NOMO-1 (cell line): ENCODE measurements at regions not wholly inside any gene's neighbourhood (a gene's known extent, or its start where the extent isn't known, plus 50 kb on each side); places are given as distances from the start of the nearest gene placed in this dataset.
A peak's percentile ranks its signal among the peaks of the same experiment; 100 is the strongest.

ENCODE experiments used
- DNase-seq, 2 experiments: peaks; one replicate each; lab custom pipeline; 2025; ENCODE audit not compliant: unreplicated experiment in 2 of 2; lab: John Stamatoyannopoulos, UW

- no peak for DNase-seq
Observed at GRCh38 chr12:25818596-25819390, 139.7 kb upstream of the RASSF8 start.

GRCh38 chr12:25819691-25820090, 138.8 kb upstream of the RASSF8 start:
- no peak for DNase-seq

GRCh38 chr12:25822281-25822680, 136.2 kb upstream of the RASSF8 start:
- DNase-seq: no peak

GRCh38 chr12:25824734-25825133, 133.7 kb upstream of the RASSF8 start:
- no peak for DNase-seq

- DNase-seq: no peak
Observed at GRCh38 chr12:25825446-25825845, 133.0 kb upstream of the RASSF8 start.

- DNase-seq: no peak
Observed at GRCh38 chr12:25827141-25827540, 131.3 kb upstream of the RASSF8 start.

GRCh38 chr12:25827747-25828146, 130.7 kb upstream of the RASSF8 start:
- no peak for DNase-seq

GRCh38 chr12:25828188-25828587, 130.3 kb upstream of the RASSF8 start:
- no peak for DNase-seq

- DNase-seq: peak in 1 of 2 experiments; percentile 47
Observed at GRCh38 chr12:25829192-25829591, 129.3 kb upstream of the RASSF8 start.

GRCh38 chr12:25830456-25830855, 128.0 kb upstream of the RASSF8 start:
- DNase-seq: no peak

GRCh38 chr12:25833657-25834056, 124.8 kb upstream of the RASSF8 start:
- DNase-seq: no peak

- DNase-seq: no peak
Observed at GRCh38 chr12:25835385-25835784, 123.1 kb upstream of the RASSF8 start.

- no peak for DNase-seq
Observed at GRCh38 chr12:25838007-25838406, 120.5 kb upstream of the RASSF8 start.

GRCh38 chr12:25839470-25839869, 119.0 kb upstream of the RASSF8 start:
- DNase-seq: no peak

- DNase-seq: no peak
Observed at GRCh38 chr12:25840678-25841465, 117.6 kb upstream of the RASSF8 start.

- DNase-seq: no peak
Observed at GRCh38 chr12:25842254-25842653, 116.2 kb upstream of the RASSF8 start.

GRCh38 chr12:25843976-25844375, 114.5 kb upstream of the RASSF8 start:
- DNase-seq: no peak

GRCh38 chr12:25845415-25845814, 113.1 kb upstream of the RASSF8 start:
- no peak for DNase-seq

- DNase-seq: no peak
Observed at GRCh38 chr12:25852792-25853191, 105.7 kb upstream of the RASSF8 start.

- no peak for DNase-seq
Observed at GRCh38 chr12:25853316-25854095, 105.0 kb upstream of the RASSF8 start.

- DNase-seq: no peak
Observed at GRCh38 chr12:25854991-25855390, 103.5 kb upstream of the RASSF8 start.
